ENCODE measurements at regions not wholly inside any gene's neighbourhood (a gene's known extent, or its start where the extent isn't known, plus 50 kb on each side); places are given as distances from the start of the nearest gene placed in this dataset.

GRCh38 chr4:159443975-159444374 is 341.1 kb downstream of the RAPGEF2 start:
- no peak for DNase-seq (ENCODE audit: low spot score, unreplicated experiment)
- Mint-ChIP-seq H3K9me3 (ENCODE audit: low read depth) (no peaks in the 10 kb centered on the region), H3K4me1 (ENCODE audit: low read depth) (no peaks in the 10 kb centered on the region), H3K27ac (no peak overlapping the region), H3K4me3 (ENCODE audit: low read depth) (no peak overlapping the region), H3K36me3 (ENCODE audit: insufficient read depth) (no peaks in the 10 kb centered on the region), H3K27me3 (no peaks in the 10 kb centered on the region)
- TF ChIP-seq CTCF (IDR thresholded peaks at IDR 0.05; ENCODE audit: unreplicated experiment) = no peak

- H3K9me3 Mint-ChIP-seq (ENCODE audit: low read depth) = no peaks in the 10 kb centered on the region
- no peaks in the 10 kb centered on the region for H3K4me1 Mint-ChIP-seq (ENCODE audit: low read depth)
- no peak for DNase-seq (ENCODE audit: low spot score, unreplicated experiment)
- no peaks in the 10 kb centered on the region for H3K36me3 Mint-ChIP-seq (ENCODE audit: insufficient read depth)
- no peak overlapping the region for H3K27ac Mint-ChIP-seq
- H3K27me3 Mint-ChIP-seq = no peaks in the 10 kb centered on the region
- TF ChIP-seq CTCF (IDR thresholded peaks at IDR 0.05; ENCODE audit: unreplicated experiment) = no peak
- no peak overlapping the region for H3K4me3 Mint-ChIP-seq (ENCODE audit: low read depth)
Measured at GRCh38 chr4:159444678-159445077, 341.8 kb downstream of the RAPGEF2 start.

GRCh38 chr4:159445692-159446091 is 342.8 kb downstream of the RAPGEF2 start:
- Mint-ChIP-seq H3K27ac (no peak overlapping the region), H3K36me3 (ENCODE audit: insufficient read depth) (no peaks in the 10 kb centered on the region), H3K4me3 (ENCODE audit: low read depth) (no peak overlapping the region), H3K4me1 (ENCODE audit: low read depth) (no peaks in the 10 kb centered on the region), H3K27me3 (no peaks in the 10 kb centered on the region), H3K9me3 (ENCODE audit: low read depth) (no peaks in the 10 kb centered on the region)
- TF ChIP-seq CTCF (IDR thresholded peaks at IDR 0.05; ENCODE audit: unreplicated experiment) = no peak
- no peak for DNase-seq (ENCODE audit: low spot score, unreplicated experiment)

- Mint-ChIP-seq H3K9me3 (ENCODE audit: low read depth) (no peaks in the 10 kb centered on the region), H3K27me3 (no peaks in the 10 kb centered on the region), H3K27ac (no peak overlapping the region), H3K4me1 (ENCODE audit: low read depth) (no peaks in the 10 kb centered on the region), H3K4me3 (ENCODE audit: low read depth) (no peak overlapping the region), H3K36me3 (ENCODE audit: insufficient read depth) (no peaks in the 10 kb centered on the region)
- DNase-seq (ENCODE audit: low spot score, unreplicated experiment) = peak; percentile 9
- TF ChIP-seq CTCF (IDR thresholded peaks at IDR 0.05; ENCODE audit: unreplicated experiment) = peak; percentile 90
Measured at GRCh38 chr4:159446266-159446976, 343.5 kb downstream of the RAPGEF2 start.

- H3K4me3 Mint-ChIP-seq (ENCODE audit: low read depth) = no peak overlapping the region
- no peaks in the 10 kb centered on the region for H3K27me3 Mint-ChIP-seq
- H3K27ac Mint-ChIP-seq = no peak overlapping the region
- DNase-seq (ENCODE audit: low spot score, unreplicated experiment) = no peak
- TF ChIP-seq CTCF (IDR thresholded peaks at IDR 0.05; ENCODE audit: unreplicated experiment) = no peak
- H3K9me3 Mint-ChIP-seq (ENCODE audit: low read depth) = no peaks in the 10 kb centered on the region
- H3K4me1 Mint-ChIP-seq (ENCODE audit: low read depth) = no peaks in the 10 kb centered on the region
- no peaks in the 10 kb centered on the region for H3K36me3 Mint-ChIP-seq (ENCODE audit: insufficient read depth)
Measured at GRCh38 chr4:159447296-159447695, 344.4 kb downstream of the RAPGEF2 start.

Data from progenitor cell of endocrine pancreas (in vitro differentiated cells).